Right lobe of liver (tissue), 4 donors: ENCODE measurements at regions not wholly inside any gene's neighbourhood (a gene's known extent, or its start where the extent isn't known, plus 50 kb on each side); places are given as distances from the start of the nearest gene placed in this dataset.

Experiments used
- POLR2A ChIP-seq: fragments of 450-650 bp; IDR thresholded peaks from one replicate; pipeline ENCODE4 v1.6.1; 2017; ENCODE audit warnings: antibody characterized with exemption, mild to moderate bottlenecking
- TF ChIP-seq, protein P1 (sequence below), 4 donors: fragments of 200-600 bp in 3 of 4; fragments of 450-650 bp in 1 of 4; IDR thresholded peaks; one replicate each; pipeline versions ENCODE4 v1.5.1 to v1.8.0; 2016 to 2022; ENCODE audit warnings: antibody characterized with exemption in 4 of 4, mild to moderate bottlenecking in 2 of 4
- donor health status: DM: no; HTN: no; CAD: no.
- donor health status: DM: no; HTN: no; CAD: no.
- donor health status: DM: no; HTN: yes; CAD: no.

DNA sequence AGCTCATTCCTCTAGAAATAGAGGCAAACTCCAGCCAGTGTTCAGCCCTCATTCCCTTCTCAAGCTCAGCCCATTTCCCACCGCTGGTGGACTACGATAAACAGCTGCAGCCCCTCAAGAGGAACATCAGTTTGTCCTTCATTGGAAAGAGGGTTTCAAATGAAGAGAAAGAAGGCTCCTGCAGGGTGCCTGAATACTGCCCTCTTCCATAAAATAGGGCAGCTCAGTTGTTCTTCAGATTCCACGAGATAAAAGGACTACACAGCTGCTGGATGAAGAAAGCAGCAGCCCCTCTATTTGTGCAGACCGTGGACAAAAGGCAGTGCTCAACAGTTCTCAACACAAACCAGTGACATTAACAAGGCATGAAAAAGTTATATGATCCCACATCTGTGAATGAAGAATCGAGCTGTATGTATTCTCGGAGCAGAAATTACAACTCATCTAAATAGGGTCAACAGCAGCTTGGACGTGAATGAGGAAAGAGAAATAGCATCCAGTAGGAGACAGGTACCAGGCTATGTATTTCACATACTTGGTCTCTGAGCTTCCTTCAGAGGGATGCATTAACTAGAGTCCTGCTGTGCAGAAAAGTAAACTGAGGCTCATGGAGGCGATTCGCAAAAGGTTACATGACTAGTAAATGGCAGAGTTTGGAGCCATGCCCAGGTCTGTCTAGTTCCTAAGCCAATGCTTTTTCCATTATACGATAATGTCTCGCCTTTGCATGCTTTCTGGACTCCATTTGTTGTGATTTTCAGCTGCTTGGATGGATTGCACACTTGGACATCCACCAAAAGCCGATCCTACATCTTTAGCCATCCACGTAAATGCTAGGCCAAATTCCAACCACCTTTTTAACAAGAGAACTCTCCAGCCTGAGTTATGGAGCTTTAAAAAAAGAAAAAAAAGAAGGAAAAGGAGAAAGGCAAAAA lies 301.2 kb upstream of the PPARGC1A start:
- TF ChIP-seq, protein P1, sequence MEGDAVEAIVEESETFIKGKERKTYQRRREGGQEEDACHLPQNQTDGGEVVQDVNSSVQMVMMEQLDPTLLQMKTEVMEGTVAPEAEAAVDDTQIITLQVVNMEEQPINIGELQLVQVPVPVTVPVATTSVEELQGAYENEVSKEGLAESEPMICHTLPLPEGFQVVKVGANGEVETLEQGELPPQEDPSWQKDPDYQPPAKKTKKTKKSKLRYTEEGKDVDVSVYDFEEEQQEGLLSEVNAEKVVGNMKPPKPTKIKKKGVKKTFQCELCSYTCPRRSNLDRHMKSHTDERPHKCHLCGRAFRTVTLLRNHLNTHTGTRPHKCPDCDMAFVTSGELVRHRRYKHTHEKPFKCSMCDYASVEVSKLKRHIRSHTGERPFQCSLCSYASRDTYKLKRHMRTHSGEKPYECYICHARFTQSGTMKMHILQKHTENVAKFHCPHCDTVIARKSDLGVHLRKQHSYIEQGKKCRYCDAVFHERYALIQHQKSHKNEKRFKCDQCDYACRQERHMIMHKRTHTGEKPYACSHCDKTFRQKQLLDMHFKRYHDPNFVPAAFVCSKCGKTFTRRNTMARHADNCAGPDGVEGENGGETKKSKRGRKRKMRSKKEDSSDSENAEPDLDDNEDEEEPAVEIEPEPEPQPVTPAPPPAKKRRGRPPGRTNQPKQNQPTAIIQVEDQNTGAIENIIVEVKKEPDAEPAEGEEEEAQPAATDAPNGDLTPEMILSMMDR (IDR thresholded peaks at IDR 0.05) = no peak
- TF ChIP-seq POLR2A = no peak
